GM21723 (cell line): ENCODE measurements at regions not wholly inside any gene's neighbourhood (a gene's known extent, or its start where the extent isn't known, plus 50 kb on each side); places are given as distances from the start of the nearest gene placed in this dataset.

Experiments used
- ATAC-seq: cut with Tn5 transposase; IDR thresholded peaks from one replicate; pipeline ENCODE4 v1.9.1; 2021; ENCODE audit warnings: mild to moderate bottlenecking, moderate library complexity; ENCODE audit not compliant: unreplicated experiment

DNA sequence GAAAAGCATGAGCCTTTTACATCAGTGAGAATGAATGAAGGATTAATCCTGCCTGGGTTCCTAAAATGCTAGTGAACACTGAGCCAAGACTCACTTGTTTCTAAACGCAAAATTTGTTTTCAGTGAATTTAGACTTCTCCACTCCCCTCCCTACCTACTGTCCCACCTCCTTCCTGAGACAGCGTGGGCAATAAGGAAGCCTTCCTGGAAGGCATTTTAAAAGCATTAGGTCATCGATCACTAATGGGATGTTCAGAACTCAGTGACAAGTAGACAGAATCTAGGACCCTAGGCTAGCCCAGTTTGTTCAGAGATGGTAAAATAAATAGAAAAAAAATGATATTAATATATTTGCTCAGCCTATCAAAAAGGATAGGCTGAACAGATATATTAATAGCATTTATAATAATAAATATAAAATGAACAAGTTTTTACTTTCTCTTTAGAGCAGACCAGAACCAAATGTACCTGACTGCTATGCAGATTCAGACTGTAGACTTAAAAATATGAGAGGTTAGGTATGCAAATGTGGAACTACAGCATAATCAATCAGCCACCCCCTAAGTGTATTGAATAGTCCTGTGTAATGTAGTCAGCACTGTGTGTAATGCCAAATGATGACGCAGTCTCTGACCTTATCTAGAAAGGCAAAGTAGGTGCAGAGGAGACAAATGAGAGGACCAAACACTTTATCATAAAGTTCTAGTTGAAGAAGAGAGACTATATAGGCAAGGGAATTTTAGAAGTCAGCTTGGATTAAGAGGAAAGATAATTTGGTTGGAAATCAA is 331.1 kb downstream of the GPAT3 start:
- no peak for ATAC-seq

DNA sequence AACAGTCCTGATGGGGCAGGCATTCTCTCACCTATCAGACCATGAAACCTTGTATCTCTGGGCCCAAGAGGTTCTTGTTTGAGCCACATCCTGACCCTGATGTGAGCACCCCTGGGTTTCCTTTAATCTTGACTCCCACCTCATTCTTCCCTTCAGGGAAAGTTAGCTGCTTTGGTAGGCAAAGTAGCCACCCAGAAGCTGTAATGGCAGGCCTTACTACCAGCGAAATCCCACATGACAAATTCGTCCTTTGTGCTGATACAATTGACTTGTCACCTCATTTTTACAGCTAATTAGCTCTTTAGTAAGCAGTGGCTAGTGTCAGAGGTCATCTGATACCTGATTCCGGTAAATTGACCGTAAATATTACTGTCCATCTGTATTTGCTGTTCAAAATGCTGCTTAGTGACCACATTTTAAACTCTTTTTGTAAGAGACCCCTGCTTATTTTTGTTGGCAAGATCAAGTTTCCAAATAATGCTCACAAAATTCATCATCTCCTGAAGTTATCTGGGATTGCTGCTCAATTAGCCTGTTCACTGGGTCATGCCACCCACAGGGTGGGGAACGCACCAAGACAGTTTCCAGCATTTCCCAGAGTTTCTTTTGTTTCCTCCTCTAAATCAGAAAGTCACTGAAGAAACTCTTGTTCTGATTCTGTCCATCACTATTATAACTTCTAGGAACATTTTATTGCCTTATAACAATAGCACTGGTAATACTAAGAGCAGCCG is 329.7 kb downstream of the GPAT3 start:
- no peak for ATAC-seq

DNA sequence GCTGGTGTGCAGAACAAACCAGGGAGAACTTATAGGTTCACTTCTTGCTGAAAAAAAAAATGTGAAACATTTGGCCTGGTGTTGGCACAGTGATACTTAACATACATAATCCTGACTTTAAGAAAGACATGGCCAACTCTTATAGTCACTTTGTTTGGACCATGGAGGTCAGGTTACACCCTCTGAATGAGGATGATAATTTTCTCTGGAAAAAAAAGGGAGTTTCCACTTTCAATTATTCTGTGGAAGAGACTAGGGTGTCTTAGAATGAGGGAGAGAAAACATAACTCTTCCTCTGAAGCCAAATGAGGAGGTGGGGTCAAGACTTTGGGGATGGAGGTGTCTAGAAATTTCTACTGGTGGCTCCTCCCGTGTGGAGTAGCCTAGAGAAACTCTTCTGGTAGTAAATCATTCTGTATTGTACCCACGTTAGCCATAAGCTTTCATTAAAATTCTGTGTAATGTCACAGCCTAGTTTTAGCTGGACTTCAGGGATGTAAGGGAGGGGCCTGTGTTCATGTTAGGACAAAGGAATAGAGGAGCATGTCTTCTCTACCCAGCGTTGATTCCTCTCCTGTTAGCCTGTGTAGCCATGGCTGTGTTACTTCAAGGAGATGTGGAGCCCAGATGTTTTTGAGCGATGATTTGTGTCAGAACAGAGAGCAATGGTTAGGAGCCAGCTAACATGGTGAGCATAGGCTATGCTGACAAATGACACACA is 328.3 kb downstream of the GPAT3 start:
- no peak for ATAC-seq

DNA sequence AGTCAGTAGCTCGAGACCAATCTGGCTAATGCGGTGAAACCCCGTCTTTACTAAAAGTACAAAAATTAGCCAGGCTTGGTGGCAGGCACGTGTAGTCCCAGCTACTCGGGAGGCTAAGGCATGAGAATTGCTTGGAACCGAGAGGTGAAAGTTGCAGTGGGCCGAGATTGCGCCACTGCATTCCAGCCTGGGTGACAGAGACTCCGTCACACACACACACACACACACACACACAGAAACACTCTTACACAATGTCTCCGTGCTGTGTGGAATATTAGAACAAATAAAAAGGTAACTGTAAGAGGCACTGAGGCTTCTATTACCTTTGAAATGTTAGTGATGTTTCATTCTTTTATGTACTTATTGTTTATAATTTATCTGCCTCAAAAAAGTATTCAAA is 326.6 kb downstream of the GPAT3 start:
- no peak for ATAC-seq

DNA sequence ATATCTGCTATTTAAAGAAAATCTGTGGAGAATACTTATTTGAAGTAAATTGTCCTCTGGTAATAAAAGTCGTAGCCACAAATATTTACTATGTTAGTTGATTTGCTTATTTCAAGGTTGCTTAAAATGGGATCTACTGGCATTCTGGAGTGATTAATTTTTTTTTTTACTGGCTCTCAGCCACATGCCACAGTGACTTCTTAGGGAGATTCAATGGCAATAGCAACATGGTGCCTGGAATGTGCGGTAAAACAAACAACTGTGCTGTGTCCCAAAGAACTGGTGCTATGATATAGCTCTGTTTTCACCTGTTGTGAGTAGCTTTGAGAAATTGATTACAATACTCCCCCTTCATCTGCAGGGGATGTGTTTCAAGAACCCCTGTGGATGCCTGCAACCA is 324.3 kb downstream of the GPAT3 start:
- no peak for ATAC-seq

DNA sequence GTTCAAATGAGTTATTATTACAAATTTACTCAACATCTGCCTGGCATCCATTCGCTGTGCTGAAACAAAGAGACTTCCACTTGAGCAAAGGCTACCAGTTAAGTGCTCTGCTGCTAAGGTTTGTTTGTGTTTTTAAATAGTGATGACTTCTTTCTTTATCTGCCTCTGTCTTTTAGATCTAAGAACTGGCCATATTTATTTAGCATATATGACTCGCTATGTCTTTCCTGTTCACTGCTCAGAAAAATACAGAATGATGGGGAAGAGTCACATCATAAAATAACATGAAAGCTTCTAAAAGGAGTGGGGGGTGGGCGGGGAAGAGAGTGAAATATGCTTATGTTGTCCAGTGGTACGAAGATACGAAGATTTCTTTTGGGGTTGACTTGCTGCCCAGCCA is 322.2 kb downstream of the GPAT3 start:
- no peak for ATAC-seq

DNA sequence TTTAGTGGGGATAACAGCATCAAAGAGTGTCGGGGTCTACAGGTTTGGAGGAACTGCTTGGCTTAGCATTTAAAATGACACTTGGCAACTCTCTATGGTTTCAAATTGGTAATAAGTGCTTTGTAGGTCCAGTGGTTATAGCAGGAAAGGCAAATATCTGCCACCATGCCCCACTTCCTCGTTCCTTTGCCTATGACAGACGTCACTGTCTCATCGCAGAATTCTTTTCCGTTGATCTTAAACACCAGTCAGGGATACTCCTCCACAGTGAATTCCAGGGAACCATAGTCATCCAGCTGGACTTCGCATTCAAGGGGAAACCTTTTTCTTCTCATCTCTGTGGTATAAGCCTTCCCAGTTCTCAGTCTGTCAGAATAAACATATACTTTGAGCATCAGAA is 319.1 kb downstream of the GPAT3 start:
- ATAC-seq = no peak

DNA sequence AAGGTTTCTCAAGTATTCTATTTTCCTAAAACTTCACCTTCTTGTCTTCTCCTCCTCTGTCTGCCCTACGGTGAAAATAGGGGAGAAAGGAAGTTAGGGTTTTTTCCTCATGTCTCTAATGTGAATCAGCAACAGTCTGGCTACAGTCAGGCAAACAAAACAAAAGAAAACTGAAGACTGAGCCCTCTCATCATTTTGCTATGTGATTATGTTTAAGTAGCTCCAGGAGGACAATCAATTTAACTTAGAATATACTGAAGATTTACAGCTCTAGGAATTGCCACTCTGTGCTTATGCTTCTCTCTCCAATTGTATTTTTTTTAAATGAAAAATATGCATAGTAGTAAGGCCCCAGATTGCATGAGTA is 316.2 kb downstream of the GPAT3 start:
- ATAC-seq = no peak

DNA sequence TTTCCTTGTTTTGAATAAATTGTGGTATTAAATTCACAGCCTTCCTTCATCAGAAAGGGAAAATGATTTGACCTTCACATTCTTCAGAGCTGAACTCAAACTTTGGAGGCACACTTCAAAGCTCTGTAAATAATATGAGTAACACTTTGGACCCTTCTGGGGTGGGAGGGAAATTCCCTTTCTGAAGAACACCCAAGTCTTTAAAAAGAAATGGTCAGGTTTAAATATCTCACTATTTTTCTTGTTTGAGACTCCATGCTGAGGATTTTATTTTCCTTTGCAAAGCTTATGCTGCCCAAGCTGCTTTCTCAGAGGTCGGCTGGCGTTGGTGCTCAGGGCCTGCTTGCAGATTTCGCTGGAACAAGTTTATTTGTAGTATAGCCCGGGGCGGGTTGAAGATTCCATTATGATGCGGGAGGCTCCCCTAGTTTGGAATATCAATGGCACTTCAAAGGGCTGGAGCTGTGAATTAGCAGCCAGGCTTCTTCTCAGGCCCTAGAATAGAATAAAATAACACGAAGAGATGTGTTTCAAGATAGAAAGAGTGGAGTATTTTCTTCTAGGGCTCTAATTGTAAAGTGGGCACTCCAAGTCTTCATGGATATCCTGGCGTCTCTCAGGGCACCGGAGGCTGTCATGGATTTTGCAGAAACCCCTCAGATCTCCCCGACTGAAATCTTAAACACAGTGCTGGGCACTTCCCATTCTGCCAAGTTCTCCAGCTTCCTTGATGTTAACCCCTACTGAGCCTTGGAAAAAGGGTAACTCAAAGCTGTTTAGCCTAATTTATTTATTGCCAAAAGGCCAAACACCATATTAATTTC is 315.6 kb downstream of the GPAT3 start:
- ATAC-seq = no peak

DNA sequence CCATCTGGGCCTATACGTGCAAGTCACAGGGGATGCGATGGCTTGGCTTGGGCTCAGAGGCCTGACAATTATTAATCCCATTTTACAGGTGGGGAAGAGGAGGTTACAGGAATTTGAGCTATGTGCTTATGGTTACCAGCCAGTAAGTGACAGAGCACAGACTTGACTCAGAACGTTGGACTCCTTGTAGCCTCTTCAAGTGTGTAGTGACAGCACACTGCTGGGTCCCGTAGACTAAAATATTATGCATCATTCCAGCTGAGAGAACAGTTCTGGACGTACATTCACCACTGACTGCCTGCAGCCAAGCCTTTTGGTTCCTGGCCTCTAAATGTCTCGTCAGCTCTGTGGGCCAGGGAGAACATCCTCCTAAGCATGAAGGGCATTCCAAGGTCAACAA is 314.5 kb downstream of the GPAT3 start:
- no peak for ATAC-seq

DNA sequence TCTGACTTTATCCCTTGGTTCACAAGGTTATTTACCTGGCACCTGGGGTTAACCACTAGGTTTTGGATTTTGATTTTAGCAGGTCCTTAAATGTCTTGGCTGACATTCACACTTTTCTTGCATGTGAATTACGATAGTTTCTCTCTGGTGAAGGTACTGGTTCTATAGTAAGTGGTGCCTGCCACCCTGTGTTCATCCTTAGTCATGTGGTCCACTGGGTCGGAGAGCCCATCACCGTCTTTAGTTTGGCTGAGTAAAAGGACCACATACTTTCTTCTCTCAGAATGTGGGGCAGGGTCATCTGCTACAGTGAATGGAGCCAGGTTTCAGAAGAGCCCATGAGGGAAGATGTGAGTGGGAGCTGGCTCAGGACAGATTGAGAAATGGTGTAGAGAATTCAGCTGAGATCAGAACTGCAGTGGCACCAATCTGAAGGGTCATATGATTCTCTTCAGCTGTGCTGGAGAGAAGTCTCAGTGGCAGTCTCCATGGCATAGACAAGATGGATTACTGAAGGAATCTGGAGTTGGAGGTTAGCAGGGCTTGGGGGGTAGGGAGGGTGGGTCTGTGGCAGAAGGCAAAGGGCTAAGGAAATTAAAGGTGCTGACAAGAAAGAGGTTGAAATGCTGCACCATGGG is 310.4 kb downstream of the GPAT3 start:
- ATAC-seq = no peak

DNA sequence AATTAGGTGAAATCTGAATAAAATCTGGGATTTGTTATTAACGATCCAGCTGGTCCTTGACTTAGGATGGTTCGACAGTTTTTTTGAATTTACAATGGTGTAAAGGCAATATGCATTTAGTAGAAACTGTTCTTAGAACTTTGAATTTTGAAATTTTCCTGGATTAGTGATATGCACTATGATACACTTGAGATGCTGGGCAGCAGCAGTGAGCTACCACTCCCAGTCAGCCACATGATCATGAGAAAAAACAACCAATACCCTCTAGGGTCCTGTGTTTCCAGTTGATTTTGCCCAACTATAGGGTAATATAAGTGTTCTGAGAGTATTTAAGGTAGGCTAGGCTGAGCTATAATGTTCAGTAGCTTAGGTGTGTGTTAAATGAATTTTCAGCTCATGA is 303.7 kb downstream of the GPAT3 start:
- ATAC-seq = no peak

DNA sequence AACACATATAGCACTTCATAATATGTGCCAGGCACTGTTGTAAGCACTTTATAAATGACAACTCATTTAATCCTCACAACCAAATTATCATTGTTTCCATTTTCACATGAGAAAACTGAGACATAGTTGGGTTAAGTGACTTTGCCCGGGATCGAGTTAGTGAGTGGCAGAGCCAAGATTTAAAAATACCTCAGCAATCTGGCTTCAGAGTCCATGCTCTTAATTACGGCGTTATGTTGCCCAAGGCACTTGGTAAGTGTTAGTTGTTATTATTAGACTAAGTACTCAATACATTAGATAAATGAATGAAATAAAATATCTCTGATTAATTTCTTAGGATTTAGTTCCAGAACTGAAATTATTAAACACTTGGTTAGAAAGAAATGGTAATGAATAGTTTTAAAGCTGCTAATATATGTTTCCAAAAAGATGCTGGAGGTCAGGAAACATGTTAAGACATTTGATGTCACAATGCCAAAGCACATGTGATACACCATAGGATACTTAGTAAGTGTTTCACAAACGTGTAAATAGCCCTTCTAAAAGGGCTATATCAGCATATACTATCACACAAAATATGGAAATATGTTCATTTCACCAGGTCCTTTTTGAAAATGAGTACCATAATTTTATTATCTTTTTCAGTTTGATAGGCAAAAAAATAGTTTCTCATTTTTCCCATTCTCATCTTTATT is 301.9 kb downstream of the GPAT3 start:
- ATAC-seq = no peak

DNA sequence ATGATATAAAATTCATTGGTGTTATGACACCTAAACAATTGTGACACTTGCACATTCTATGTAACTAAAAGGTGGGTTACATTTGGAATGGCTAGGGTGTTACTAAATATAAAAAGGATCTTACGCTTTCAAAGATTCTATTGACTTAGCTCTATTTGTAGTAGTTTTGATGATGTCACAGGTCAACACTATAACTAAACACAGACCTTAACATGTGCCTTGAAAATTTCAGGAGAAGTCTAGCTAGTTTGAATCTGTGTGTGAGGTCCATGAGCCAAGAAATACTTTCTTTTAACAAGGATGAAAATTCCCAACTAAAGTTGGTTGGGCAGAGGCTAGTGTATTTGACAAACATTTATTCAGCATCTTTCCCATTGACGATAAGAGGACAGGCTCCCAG is 298.0 kb downstream of the GPAT3 start:
- no peak for ATAC-seq

DNA sequence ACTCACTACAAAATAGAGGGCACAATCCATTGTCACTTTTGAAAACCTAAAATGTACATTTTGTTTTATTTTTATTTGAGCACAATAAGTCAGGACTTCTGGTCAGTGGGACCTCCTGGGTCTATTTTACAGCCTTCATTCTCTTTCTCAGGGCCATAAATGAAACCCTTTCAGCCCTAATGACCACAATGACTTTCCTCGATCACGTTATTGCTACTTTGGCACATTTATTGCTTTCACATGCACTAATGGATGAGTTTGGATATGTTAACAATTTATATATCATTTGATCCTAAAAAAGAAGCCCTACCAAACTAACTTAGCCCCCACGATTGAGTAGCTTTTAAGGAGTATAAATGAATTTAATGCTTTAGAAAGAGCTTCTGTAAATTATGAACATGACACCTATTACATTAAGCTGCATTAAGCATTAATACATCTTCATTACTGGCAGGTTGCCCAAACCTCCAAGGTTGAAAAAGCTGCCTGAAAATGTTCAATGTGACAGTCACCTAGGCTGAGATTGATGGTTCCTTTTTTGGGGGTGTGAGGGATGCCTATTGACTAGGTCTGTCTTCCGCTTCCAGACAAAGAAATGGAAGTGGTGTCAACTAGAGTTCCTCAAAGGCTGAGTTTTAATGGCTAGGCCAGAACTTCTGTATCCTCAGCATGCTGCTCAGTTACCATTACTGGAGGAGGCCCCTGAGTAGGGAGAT is 296.4 kb downstream of the GPAT3 start:
- no peak for ATAC-seq

DNA sequence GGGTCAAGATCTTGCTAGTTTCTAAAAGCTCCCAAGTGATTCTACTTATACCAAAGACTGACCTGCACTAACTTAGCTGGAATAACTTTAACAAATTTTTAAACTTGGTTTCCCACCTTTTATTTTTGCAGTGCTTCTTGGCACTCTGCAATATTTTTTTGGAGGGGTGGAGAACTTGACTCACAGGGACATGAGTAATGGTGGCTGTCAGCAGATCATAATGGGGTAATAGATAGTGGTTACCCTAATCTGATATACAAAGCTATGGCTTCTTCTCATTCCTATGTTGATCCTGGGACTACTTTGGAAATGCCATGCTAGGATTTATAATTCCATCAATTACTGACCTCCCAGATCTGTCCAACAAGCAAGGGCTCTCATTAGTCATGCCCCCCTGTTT is 295.7 kb downstream of the GPAT3 start:
- ATAC-seq = no peak

DNA sequence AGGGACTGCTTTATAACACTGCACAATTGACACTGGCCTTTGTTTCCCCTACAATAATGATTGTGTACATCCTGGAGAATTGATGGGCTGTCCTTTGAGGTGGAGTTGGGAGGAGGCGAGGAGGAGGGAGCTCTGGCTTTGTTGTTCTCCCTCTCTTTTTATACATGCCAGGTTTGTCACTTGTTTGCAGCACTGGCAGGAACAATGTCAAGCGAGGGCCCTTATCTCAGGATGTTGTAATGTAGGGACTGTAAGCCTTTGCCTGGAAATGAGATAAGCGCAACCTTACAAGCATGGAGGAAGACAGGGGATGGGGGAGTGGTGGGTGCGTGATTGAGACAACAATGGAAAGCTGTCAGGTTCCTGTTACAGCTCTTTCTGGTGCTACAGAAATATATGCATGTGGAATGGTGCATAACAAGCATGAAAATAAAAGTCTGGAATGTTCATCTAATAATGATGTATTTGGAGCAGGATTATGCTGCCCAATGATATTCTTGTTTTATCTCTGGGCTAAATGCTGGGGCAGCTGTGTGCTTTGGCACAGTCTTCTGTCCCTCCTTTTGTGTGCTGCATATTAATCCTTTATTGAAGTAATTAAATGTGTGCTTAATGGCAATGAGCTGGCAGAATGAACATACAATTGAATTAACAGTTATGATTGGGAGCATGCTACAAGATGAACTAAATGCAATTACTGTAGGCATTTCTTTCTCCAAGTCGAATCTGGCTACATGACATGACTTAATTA is 294.4 kb downstream of the GPAT3 start:
- no peak for ATAC-seq

DNA sequence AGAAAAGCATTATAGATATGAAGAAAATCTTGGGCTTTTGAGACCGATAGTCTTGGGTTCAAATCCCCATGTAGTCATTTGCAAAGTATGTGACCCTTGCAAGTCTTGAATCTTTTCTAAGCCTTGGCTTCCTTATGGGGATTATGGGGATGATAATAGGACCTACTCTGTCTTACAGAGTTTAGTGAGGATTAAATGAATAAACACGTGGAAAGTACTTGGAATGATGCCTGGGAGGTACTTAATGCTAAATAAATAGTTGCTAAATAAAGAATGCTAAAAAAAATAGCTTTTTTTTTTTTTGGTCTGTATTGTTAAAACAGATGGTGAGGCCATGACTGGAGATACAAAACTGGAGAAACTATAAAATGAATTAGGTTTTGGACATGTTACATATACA is 292.7 kb downstream of the GPAT3 start:
- ATAC-seq = no peak

DNA sequence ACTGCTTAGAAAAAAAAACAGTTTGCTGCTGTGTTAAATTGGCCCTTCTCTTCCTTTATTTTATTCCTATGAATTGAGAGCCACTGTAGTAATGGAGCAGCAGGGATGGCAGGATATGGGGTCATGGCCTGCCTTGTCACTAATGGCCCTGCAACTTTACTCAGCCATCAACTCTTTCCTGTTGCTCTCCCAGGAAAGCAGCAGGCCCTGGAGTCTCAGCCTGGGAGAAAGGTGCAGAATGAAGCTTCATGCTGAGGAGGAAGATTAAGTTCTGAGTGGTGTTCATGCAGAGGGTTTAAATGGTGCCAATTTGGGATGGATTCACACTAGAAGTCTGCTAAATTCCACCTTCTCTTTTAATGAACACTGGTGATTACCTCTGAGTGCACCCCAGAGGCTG is 285.6 kb downstream of the GPAT3 start:
- ATAC-seq = no peak
